ENCODE measurements at regions not wholly inside any gene's neighbourhood (a gene's known extent, or its start where the extent isn't known, plus 50 kb on each side); places are given as distances from the start of the nearest gene placed in this dataset.

GRCh38 chr5:110909950-110910349 is 161.6 kb upstream of the TSLP start:
- H3K4me2 ChIP-seq (replicated peaks; ENCODE audit: extremely low read depth, low read length, poor library complexity, severe bottlenecking) = no peak overlapping the region
- H3K4me1 Mint-ChIP-seq = no peaks in the 10 kb centered on the region
- no peaks in the 10 kb centered on the region for H3K9me3 ChIP-seq (replicated peaks in 1 of 2; ENCODE audit: control insufficient read depth in 1 of 2, insufficient read depth in 1 of 2, low read length in 2 of 2)
- H3K4me1 ChIP-seq (ENCODE audit: control insufficient read depth in 1 of 2, insufficient read depth in 2 of 2, low read length in 2 of 2) = no peaks in the 10 kb centered on the region
- no peak overlapping the region for H3K9ac ChIP-seq (ENCODE audit: insufficient read depth, low read length, poor library complexity, severe bottlenecking)
- DNase-seq = no peak
- no peak overlapping the region for H3K4me3 Mint-ChIP-seq
- no peak overlapping the region for H3K27ac Mint-ChIP-seq
- no peaks in the 10 kb centered on the region for H3K36me3 ChIP-seq (replicated peaks in 1 of 2; ENCODE audit: control insufficient read depth in 1 of 2, insufficient read depth in 2 of 2, low read length in 2 of 2)
- TF ChIP-seq CTCF (IDR thresholded peaks at IDR 0.05) = no peak
- no peaks in the 10 kb centered on the region for H4K20me1 ChIP-seq (ENCODE audit: insufficient read depth, low read length)
- H2AFZ ChIP-seq (ENCODE audit: insufficient read depth, low read depth, low read length, poor library complexity, severe bottlenecking) = no peak overlapping the region
- H3K4me3 ChIP-seq (replicated peaks in 1 of 3; ENCODE audit: low read depth in 2 of 3, low read length in 3 of 3) = no peak overlapping the region
- no peaks in the 10 kb centered on the region for H3K27me3 Mint-ChIP-seq (ENCODE audit: low read depth in 3 of 3)
- H3K27me3 ChIP-seq (ENCODE audit: control insufficient read depth in 2 of 2, insufficient read depth in 2 of 2, low read length in 2 of 2) = no peaks in the 10 kb centered on the region
- H3K27ac ChIP-seq (ENCODE audit: low read depth in 1 of 2, low read length in 2 of 2) = no peak overlapping the region
- peaks cover 0 to 10% (median 3%) of the 10 kb centered on the region in 7 donors for H3K9me3 Mint-ChIP-seq
- H3K79me2 ChIP-seq (ENCODE audit: insufficient read depth, low read length) = no peaks in the 10 kb centered on the region
- no peaks in the 10 kb centered on the region for H3K36me3 Mint-ChIP-seq
- intact Hi-C loops (cut with micrococcal nuclease) = no loop called here

DNA sequence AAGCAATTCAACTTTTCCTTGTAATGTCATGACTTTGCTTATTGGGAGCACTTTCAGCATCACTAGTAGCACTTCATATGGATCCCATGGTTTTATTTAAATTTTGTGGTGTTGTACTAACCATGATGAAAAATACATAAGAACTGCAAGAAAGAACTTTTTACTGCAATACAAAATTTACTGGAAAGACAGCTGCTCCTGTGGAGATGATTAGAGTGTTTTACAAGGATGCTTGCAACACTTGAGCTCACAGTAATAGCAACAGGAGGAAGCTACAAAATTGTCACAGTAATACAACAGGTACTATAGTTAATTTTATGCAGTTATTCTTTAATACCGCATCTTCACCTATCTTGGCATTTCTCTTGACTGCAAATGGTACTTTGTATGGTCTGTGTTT is 158.3 kb upstream of the TSLP start:
- Histone ChIP-seq H3K4me2 (replicated peaks; ENCODE audit: extremely low read depth, low read length, poor library complexity, severe bottlenecking) (no peak overlapping the region), H3K79me2 (ENCODE audit: insufficient read depth, low read length) (no peaks in the 10 kb centered on the region), H2AFZ (ENCODE audit: insufficient read depth, low read depth, low read length, poor library complexity, severe bottlenecking) (no peak overlapping the region), H3K9me3 (replicated peaks in 1 of 2; ENCODE audit: control insufficient read depth in 1 of 2, insufficient read depth in 1 of 2, low read length in 2 of 2) (no peaks in the 10 kb centered on the region), H3K4me1 (ENCODE audit: control insufficient read depth in 1 of 2, insufficient read depth in 2 of 2, low read length in 2 of 2) (no peaks in the 10 kb centered on the region), H3K9ac (ENCODE audit: insufficient read depth, low read length, poor library complexity, severe bottlenecking) (no peak overlapping the region), H3K27ac (ENCODE audit: low read depth in 1 of 2, low read length in 2 of 2) (no peak overlapping the region), H4K20me1 (ENCODE audit: insufficient read depth, low read length) (no peaks in the 10 kb centered on the region), H3K4me3 (replicated peaks in 1 of 3; ENCODE audit: low read depth in 2 of 3, low read length in 3 of 3) (no peak overlapping the region), H3K36me3 (replicated peaks in 1 of 2; ENCODE audit: control insufficient read depth in 1 of 2, insufficient read depth in 2 of 2, low read length in 2 of 2) (no peaks in the 10 kb centered on the region), H3K27me3 (ENCODE audit: control insufficient read depth in 2 of 2, insufficient read depth in 2 of 2, low read length in 2 of 2) (no peaks in the 10 kb centered on the region)
- Mint-ChIP-seq H3K27ac (no peak overlapping the region), H3K4me1 (no peaks in the 10 kb centered on the region), H3K27me3 (ENCODE audit: low read depth in 3 of 3) (peaks cover 0 to 1% (median 0%) of the 10 kb centered on the region in 3 donors), H3K9me3 (peaks cover 0 to 8% (median 2%) of the 10 kb centered on the region in 7 donors), H3K36me3 (no peaks in the 10 kb centered on the region), H3K4me3 (no peak overlapping the region)
- no peak for TF ChIP-seq CTCF (IDR thresholded peaks at IDR 0.05)
- no peak for DNase-seq
- intact Hi-C loops (cut with micrococcal nuclease) = no loop called here
- no CpG with 5 or more reads among the region's 1 CpG for WGBS (ENCODE audit: insufficient coverage)

Measured in CD14-positive monocyte (primary cell).